Heart left ventricle (tissue), 13 donors: ENCODE measurements at regions not wholly inside any gene's neighbourhood (a gene's known extent, or its start where the extent isn't known, plus 50 kb on each side); places are given as distances from the start of the nearest gene placed in this dataset.

ENCODE experiments used
- CTCF ChIP-seq, 12 donors: fragments of 200-600 bp; sonication (generic) in 4 of 12; IDR thresholded peaks; one replicate each; pipeline versions ENCODE4 v1.5.0 to v1.8.0; 2018 to 2022; ENCODE audit warnings: antibody characterized with exemption in 12 of 12, mild to moderate bottlenecking in 5 of 12
- POLR2A ChIP-seq, 2 donors: fragments of 450-650 bp; IDR thresholded peaks; one replicate each; pipeline ENCODE4 v1.6.1; 2017; ENCODE audit warnings: antibody characterized with exemption in 2 of 2, mild to moderate bottlenecking in 2 of 2, moderate library complexity in 2 of 2
- donor health status: ischemic (EF 13 %, LVEDD 7.1; RV severe dilation, severe dysfunction).
- donor health status: DM: no; HTN: yes; CAD: no.
- donor health status: DM: no; HTN: no; CAD: no.
- donor health status: ischemic (EF 25% LVEDD 6.9; RV normal size, moderate dysfunction).
- donor health status: ischemic (EF 25% LVEDD 5.7; RV mildly dilated, moderate dysfunction).
- donor health status: ischemic (EF 35%, LVEDD 5.7; RV mildly dilated, moderate dysfunction).
- donor health status: nonischemic (EF 11% LVEDD 7.7; RV severe dilation, severe dysfunction).
- donor health status: DM: yes; HTN: yes; CAD: no.
- donor health status: PGD.
- donor health status: ischemic (EF 29% LVEDD 5.4; RV normal size, mild dysfunction).
- donor health status: nonischemic (EF 23%, LVEDD 6.1; RV moderate dilation, normal function).

GRCh38 chr4:79498282-79498681 lies 90.3 kb upstream of the GK2 start:
- TF ChIP-seq CTCF (IDR thresholded peaks at IDR 0.05) (no peak), POLR2A (IDR thresholded peaks at IDR 0.05) (no peak)
